ENCODE measurements at regions not wholly inside any gene's neighbourhood (a gene's known extent, or its start where the extent isn't known, plus 50 kb on each side); places are given as distances from the start of the nearest gene placed in this dataset.

- Histone ChIP-seq H3K4me1 (ENCODE audit: control insufficient read depth, insufficient read depth, low read length) (no peaks in the 10 kb centered on the region), H3K36me3 (ENCODE audit: control insufficient read depth in 2 of 2, insufficient read depth in 1 of 2, low read length in 2 of 2) (no peaks in the 10 kb centered on the region), H3K4me3 (ENCODE audit: low read depth, low read length) (no peak overlapping the region), H3K9me3 (ENCODE audit: control insufficient read depth, insufficient read depth, low read depth, low read length) (no peaks in the 10 kb centered on the region), H3K27ac (ENCODE audit: extremely low read depth, low read depth, low read length) (no peak overlapping the region)
- ChIA-PET CTCF (no interaction called here), POLR2A (no interaction called here)
- no peak for TF ChIP-seq ZNF354C (tag by site-specific recombination; IDR thresholded peaks at IDR 0.05; ENCODE audit: borderline replicate concordance, low read depth)
- TF ChIP-seq ZNF580 (tag by site-specific recombination; IDR thresholded peaks at IDR 0.05): no peak
- TF ChIP-seq KLF16 (tag by site-specific recombination; IDR thresholded peaks at IDR 0.05): no peak
- no peak for TF ChIP-seq SETDB1 (IDR thresholded peaks at IDR 0.05; ENCODE audit: insufficient read length, low read length)
- no peak for TF ChIP-seq ZNF426 (tag by site-specific recombination; IDR thresholded peaks at IDR 0.05)
- no peak for TF ChIP-seq ZFP37 (tag by site-specific recombination; IDR thresholded peaks at IDR 0.05)
- no peak for TF ChIP-seq ZNF184 (tag by site-specific recombination; IDR thresholded peaks at IDR 0.05)
- TF ChIP-seq, protein P1, sequence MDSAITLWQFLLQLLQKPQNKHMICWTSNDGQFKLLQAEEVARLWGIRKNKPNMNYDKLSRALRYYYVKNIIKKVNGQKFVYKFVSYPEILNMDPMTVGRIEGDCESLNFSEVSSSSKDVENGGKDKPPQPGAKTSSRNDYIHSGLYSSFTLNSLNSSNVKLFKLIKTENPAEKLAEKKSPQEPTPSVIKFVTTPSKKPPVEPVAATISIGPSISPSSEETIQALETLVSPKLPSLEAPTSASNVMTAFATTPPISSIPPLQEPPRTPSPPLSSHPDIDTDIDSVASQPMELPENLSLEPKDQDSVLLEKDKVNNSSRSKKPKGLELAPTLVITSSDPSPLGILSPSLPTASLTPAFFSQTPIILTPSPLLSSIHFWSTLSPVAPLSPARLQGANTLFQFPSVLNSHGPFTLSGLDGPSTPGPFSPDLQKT (IDR thresholded peaks at IDR 0.05; ENCODE audit: borderline replicate concordance, low read depth, low read length): no peak
- no peak for TF ChIP-seq KLF7 (tag by site-specific recombination; IDR thresholded peaks at IDR 0.05; ENCODE audit: borderline replicate concordance)
- TF ChIP-seq ZNF37A (tag by site-specific recombination; IDR thresholded peaks at IDR 0.05): no peak
- TF ChIP-seq SP7 (tag by site-specific recombination; IDR thresholded peaks at IDR 0.05): no peak
- TF ChIP-seq ZNF621 (tag by site-specific recombination; IDR thresholded peaks at IDR 0.05): no peak
- TF ChIP-seq ZNF132 (tag by site-specific recombination; IDR thresholded peaks at IDR 0.05; ENCODE audit: borderline replicate concordance): no peak
- TF ChIP-seq ZNF777 (tag by site-specific recombination; IDR thresholded peaks at IDR 0.05; ENCODE audit: borderline replicate concordance): no peak
These were observed 439.8 kb downstream of the RNF144A start for GRCh38 chr2:7356909-7357584.

DNA sequence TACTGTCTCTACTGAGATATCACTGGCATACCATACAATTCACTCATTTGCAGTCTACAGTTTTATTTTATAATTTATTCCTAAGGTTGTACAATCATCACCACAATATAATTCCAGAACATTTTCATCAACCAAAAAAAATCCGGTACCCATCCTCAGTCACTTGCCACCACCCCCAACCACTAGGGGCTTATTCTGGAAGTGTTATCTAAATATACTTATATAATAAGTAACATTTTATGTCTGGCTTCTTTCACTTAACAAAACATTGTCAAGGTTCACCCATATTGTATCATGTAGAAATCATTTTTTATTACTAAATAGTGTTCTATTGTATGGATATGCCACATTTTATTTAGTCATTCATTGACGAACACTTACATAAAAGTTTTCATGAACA, 440.8 kb downstream of the RNF144A start:
- Histone ChIP-seq H3K9me3 (ENCODE audit: control insufficient read depth, insufficient read depth, low read depth, low read length) (no peaks in the 10 kb centered on the region), H3K4me1 (ENCODE audit: control insufficient read depth, insufficient read depth, low read length) (no peaks in the 10 kb centered on the region), H3K4me3 (ENCODE audit: low read depth, low read length) (no peak overlapping the region), H3K27ac (ENCODE audit: extremely low read depth, low read depth, low read length) (no peak overlapping the region), H3K36me3 (ENCODE audit: control insufficient read depth in 2 of 2, insufficient read depth in 1 of 2, low read length in 2 of 2) (no peaks in the 10 kb centered on the region)
- TF ChIP-seq ZNF2 (tag by site-specific recombination; IDR thresholded peaks at IDR 0.05) (no peak), ZNF776 (tag by site-specific recombination; IDR thresholded peaks at IDR 0.05; ENCODE audit: borderline replicate concordance) (no peak), AEBP2 (tag by site-specific recombination; IDR thresholded peaks at IDR 0.05; ENCODE audit: borderline replicate concordance) (no peak), HOXA7 (CRISPR knock-in tag; IDR thresholded peaks at IDR 0.05; ENCODE audit: borderline replicate concordance) (no peak), PRDM1 (tag by site-specific recombination; IDR thresholded peaks at IDR 0.05) (no peak)
- TF ChIP-seq, protein P2, sequence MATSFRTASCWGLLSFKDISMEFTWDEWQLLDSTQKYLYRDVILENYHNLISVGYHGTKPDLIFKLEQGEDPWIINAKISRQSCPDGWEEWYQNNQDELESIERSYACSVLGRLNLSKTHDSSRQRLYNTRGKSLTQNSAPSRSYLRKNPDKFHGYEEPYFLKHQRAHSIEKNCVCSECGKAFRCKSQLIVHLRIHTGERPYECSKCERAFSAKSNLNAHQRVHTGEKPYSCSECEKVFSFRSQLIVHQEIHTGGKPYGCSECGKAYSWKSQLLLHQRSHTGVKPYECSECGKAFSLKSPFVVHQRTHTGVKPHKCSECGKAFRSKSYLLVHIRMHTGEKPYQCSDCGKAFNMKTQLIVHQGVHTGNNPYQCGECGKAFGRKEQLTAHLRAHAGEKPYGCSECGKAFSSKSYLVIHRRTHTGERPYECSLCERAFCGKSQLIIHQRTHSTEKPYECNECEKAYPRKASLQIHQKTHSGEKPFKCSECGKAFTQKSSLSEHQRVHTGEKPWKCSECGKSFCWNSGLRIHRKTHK (tag by site-specific recombination; IDR thresholded peaks at IDR 0.05): no peak
- TF ChIP-seq, protein P3, sequence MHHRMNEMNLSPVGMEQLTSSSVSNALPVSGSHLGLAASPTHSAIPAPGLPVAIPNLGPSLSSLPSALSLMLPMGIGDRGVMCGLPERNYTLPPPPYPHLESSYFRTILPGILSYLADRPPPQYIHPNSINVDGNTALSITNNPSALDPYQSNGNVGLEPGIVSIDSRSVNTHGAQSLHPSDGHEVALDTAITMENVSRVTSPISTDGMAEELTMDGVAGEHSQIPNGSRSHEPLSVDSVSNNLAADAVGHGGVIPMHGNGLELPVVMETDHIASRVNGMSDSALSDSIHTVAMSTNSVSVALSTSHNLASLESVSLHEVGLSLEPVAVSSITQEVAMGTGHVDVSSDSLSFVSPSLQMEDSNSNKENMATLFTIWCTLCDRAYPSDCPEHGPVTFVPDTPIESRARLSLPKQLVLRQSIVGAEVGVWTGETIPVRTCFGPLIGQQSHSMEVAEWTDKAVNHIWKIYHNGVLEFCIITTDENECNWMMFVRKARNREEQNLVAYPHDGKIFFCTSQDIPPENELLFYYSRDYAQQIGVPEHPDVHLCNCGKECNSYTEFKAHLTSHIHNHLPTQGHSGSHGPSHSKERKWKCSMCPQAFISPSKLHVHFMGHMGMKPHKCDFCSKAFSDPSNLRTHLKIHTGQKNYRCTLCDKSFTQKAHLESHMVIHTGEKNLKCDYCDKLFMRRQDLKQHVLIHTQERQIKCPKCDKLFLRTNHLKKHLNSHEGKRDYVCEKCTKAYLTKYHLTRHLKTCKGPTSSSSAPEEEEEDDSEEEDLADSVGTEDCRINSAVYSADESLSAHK (tag by site-specific recombination; IDR thresholded peaks at IDR 0.05): no peak
- ChIA-PET POLR2A (no interaction called here), CTCF (no interaction called here)
